ENCODE measurements at regions not wholly inside any gene's neighbourhood (a gene's known extent, or its start where the extent isn't known, plus 50 kb on each side); places are given as distances from the start of the nearest gene placed in this dataset.

- no peak for TF ChIP-seq CTCF (IDR thresholded peaks at IDR 0.05)
- no peak for TF ChIP-seq POLR2A (IDR thresholded peaks at IDR 0.05)
Observed at GRCh38 chr20:11569163-11569562, 348.5 kb upstream of the BTBD3 start.

Data from lower leg skin (tissue), 3 donors.